ENCODE measurements at regions not wholly inside any gene's neighbourhood (a gene's known extent, or its start where the extent isn't known, plus 50 kb on each side); places are given as distances from the start of the nearest gene placed in this dataset.
"Not testable (repeated sequence)": the region's sequence is repeated elsewhere in the genome, so short reads cannot be mapped to it uniquely, and the experiment has no call there.

GRCh38 chr9:102941868-102942267 is 53.3 kb upstream of the CYLC2 start:
- DNase-seq, result no peak

GRCh38 chr9:102922526-102922925 is 72.6 kb upstream of the CYLC2 start:
- DNase-seq, result no peak

- DNase-seq, result no peak
Observed at GRCh38 chr9:102911185-102911584, 83.9 kb upstream of the CYLC2 start.

- DNase-seq, result not testable (repeated sequence)
Observed at GRCh38 chr9:102905795-102906194, 89.3 kb upstream of the CYLC2 start.

GRCh38 chr9:102892025-102892424 is 103.1 kb upstream of the CYLC2 start:
- DNase-seq, result no peak

- not testable (repeated sequence) for DNase-seq
Observed at GRCh38 chr9:102888747-102889146, 106.4 kb upstream of the CYLC2 start.

GRCh38 chr9:102875687-102876086 is 119.4 kb upstream of the CYLC2 start:
- DNase-seq, result no peak

GRCh38 chr9:102867488-102867887 is 127.6 kb upstream of the CYLC2 start:
- DNase-seq, result peak in 1 of 3 donors; percentile 44

GRCh38 chr9:102862478-102862877 is 132.7 kb upstream of the CYLC2 start:
- no peak for DNase-seq

GRCh38 chr9:102855641-102856040 is 139.5 kb upstream of the CYLC2 start:
- no peak for DNase-seq

- DNase-seq, result no peak
Observed at GRCh38 chr9:102845827-102846371, 149.2 kb upstream of the CYLC2 start.

GRCh38 chr9:102844716-102845115 is 150.4 kb upstream of the CYLC2 start:
- no peak for DNase-seq

GRCh38 chr9:102842423-102842822 is 152.7 kb upstream of the CYLC2 start:
- no peak for DNase-seq

GRCh38 chr9:102841376-102841775 is 153.8 kb upstream of the CYLC2 start:
- no peak for DNase-seq

- no peak for DNase-seq
Observed at GRCh38 chr9:102840335-102840734, 154.8 kb upstream of the CYLC2 start.

GRCh38 chr9:102832814-102833213 is 162.3 kb upstream of the CYLC2 start:
- DNase-seq, result no peak

GRCh38 chr9:102796244-102796643 is 198.9 kb upstream of the CYLC2 start:
- no peak for DNase-seq

GRCh38 chr9:102795532-102795931 is 199.6 kb upstream of the CYLC2 start:
- no peak for DNase-seq

GRCh38 chr9:102779356-102779755 is 215.8 kb upstream of the CYLC2 start:
- DNase-seq, result peak in 1 of 3 donors; percentile 30

GRCh38 chr9:102778746-102779145 is 216.4 kb upstream of the CYLC2 start:
- peak in 2 of 3 donors; percentile 0 to 2 for DNase-seq

GRCh38 chr9:102770704-102771103 is 224.4 kb upstream of the CYLC2 start:
- DNase-seq, result no peak

- no peak for DNase-seq
Observed at GRCh38 chr9:102769307-102769706, 225.8 kb upstream of the CYLC2 start.

GRCh38 chr9:102768002-102768401 is 227.1 kb upstream of the CYLC2 start:
- DNase-seq, result no peak

GRCh38 chr9:102767076-102767475 is 228.1 kb upstream of the CYLC2 start:
- DNase-seq, result no peak

- DNase-seq, result no peak
Observed at GRCh38 chr9:102740578-102740977, 254.6 kb upstream of the CYLC2 start.

All from muscle of back (tissue), 3 donors.